OCI-LY1 (cell line): ENCODE measurements at regions not wholly inside any gene's neighbourhood (a gene's known extent, or its start where the extent isn't known, plus 50 kb on each side); places are given as distances from the start of the nearest gene placed in this dataset.

Experiments used
- H2AFZ ChIP-seq: fragments of 200-600 bp; sonication (generic), shearing (Covaris generic); 2 replicates; pipeline ENCODE4 v1.6.0; 2014; ENCODE audit warnings: antibody characterized with exemption, mild to moderate bottlenecking, low read length
- H3F3A ChIP-seq: fragments of 200-600 bp; sonication (generic), shearing (Covaris generic); 2 replicates; pipeline ENCODE4 v1.6.0; 2014; ENCODE audit warnings: mild to moderate bottlenecking, antibody characterized with exemption, low read length, moderate library complexity; ENCODE audit not compliant: insufficient read depth
- H3K27ac ChIP-seq: fragments of 200-600 bp; sonication (generic); 2 replicates; pipeline ENCODE4 v1.5.1; 2014; ENCODE audit warnings: low read length, mixed run types, mild to moderate bottlenecking, low read depth; ENCODE audit not compliant: poor library complexity, severe bottlenecking
- H3K27me3 ChIP-seq: fragments of 200-600 bp; sonication (generic); 2 replicates; pipeline ENCODE4 v1.6.0; 2014; ENCODE audit warnings: antibody characterized with exemption, mild to moderate bottlenecking, low read length, moderate library complexity; ENCODE audit not compliant: insufficient read depth
- H3K36me3 ChIP-seq: fragments of 200-600 bp; sonication (generic); 2 replicates; pipeline ENCODE4 v1.6.1; 2014; ENCODE audit warnings: mild to moderate bottlenecking, antibody characterized with exemption, low read length, moderate library complexity, mixed read lengths; ENCODE audit not compliant: insufficient read depth
- H3K4me1 ChIP-seq: fragments of 200-600 bp; sonication (generic); 2 replicates; pipeline ENCODE4 v1.5.1; 2014; ENCODE audit warnings: mild to moderate bottlenecking, low read length, moderate library complexity; ENCODE audit not compliant: insufficient read depth, severe bottlenecking
- H3K4me2 ChIP-seq: fragments of 200-600 bp; sonication (generic), shearing (Covaris generic); 2 replicates; pipeline ENCODE4 v1.6.1; 2014; ENCODE audit warnings: low read length
- H3K4me3 ChIP-seq: fragments of 200-600 bp; sonication (generic); 2 replicates; pipeline ENCODE4 v1.5.1; 2014; ENCODE audit warnings: low read length, low read depth, mild to moderate bottlenecking, mixed read lengths; ENCODE audit not compliant: poor library complexity, severe bottlenecking
- H3K79me2 ChIP-seq: fragments of 200-600 bp; shearing (Covaris generic); 2 replicates; pipeline ENCODE4 v1.6.1; 2016; ENCODE audit warnings: mixed run types, low read length, mixed read lengths; ENCODE audit not compliant: insufficient read depth
- H3K9ac ChIP-seq: fragments of 200-600 bp; sonication (generic), shearing (Covaris generic); 2 replicates; pipeline ENCODE4 v1.6.1; 2014; ENCODE audit warnings: mild to moderate bottlenecking, low read length, mixed read lengths
- H3K9me2 ChIP-seq: fragments of 200-600 bp; sonication (generic), shearing (Covaris generic); 2 replicates; pipeline ENCODE4 v1.6.1; 2014; ENCODE audit warnings: low read depth, mild to moderate bottlenecking, low read length, mixed read lengths
- H3K9me3 ChIP-seq: fragments of 200-600 bp; shearing (Covaris generic); 2 replicates; pipeline ENCODE4 v1.6.1; 2014; ENCODE audit warnings: low read length, mixed read lengths
- H4K20me1 ChIP-seq: fragments of 200-600 bp; sonication (generic), shearing (Covaris generic); 2 replicates; pipeline ENCODE4 v1.6.0; 2016; ENCODE audit warnings: mild to moderate bottlenecking, low read length; ENCODE audit not compliant: insufficient read depth
- EZH2 ChIP-seq: fragments of 200-600 bp; sonication (generic), shearing (Covaris generic); IDR thresholded peaks from 2 replicates; pipeline ENCODE4 v1.8.0; 2017; ENCODE audit warnings: borderline replicate concordance, mixed run types, mild to moderate bottlenecking, antibody characterized with exemption, low read length, moderate library complexity, mixed read lengths
- TF ChIP-seq, protein P1 (sequence below): fragments of 200-600 bp; sonication (generic), shearing (Covaris generic); IDR thresholded peaks from 2 replicates; pipeline ENCODE4 v1.5.1; 2017; ENCODE audit warnings: mild to moderate bottlenecking, antibody characterized with exemption, low read length, moderate library complexity, mixed read lengths

DNA sequence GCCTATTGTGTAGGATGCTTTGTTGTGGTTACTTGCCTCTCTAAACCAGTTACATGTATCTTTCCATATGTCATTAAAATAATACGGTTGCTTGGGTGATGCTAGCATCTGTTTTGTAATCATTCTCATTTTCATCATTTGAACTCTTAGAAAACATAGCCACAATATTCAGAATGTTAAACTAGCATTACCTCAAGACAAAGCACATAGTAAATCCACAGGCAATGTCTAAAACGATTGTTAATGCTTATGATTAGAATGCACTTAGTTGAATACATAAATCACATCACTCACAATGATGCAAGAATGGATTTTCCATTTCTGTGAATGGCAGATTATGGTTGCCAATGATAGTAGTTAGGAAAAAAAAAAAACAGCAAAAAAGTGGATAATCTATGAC is 110.0 kb upstream of the NAALADL2 start:
- Histone ChIP-seq H3K4me1 (no peaks in the 10 kb centered on the region), H3K9me2 (no peaks in the 10 kb centered on the region)

DNA sequence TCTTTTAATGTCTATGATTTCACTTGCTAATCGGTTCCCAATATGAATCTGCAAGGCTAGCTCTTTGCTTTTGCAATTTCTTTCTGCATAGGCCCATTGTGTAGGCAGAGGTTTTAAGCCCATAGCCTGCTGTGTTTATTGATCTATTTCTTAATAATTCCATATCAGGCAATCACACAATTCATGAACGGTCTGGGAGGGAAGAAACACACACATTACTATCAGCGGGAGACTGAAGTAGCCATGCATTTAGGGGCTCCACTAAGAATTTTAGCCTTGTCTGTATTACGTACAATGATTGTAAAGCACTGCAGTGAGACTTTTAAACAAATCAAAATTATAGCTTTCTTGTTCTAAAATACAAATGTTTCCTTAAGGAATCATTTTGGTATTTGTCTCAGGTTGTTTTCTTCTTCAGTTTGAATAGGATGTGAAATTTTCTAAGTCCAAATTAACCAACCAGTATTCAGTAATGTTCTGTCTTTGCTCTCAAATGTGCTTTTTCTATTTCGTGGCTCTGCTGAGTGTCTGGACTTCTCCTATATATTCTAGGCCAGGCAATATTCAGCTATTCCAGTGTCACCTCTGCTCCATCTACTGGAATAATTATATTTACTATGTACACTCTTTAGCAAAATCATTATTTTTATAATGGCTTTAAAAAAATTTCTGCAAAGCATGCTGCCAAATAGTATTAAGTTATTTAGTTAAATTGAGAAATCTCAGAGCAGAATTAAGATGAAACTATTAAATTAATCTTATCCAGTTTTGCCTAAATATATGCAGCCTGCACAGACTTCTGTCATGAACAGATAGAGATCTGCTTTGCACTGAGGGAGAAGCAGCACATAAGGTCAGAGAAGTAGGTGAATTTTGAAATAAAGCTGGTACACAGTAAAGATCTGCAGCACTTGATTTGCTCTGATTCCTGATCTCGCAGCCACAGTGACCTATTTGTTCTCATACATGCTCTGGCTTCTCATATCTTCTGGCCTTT is 103.0 kb upstream of the NAALADL2 start:
- Histone ChIP-seq H3K27me3 (no peaks in the 10 kb centered on the region), H3K9me2 (no peaks in the 10 kb centered on the region), H2AFZ (no peak overlapping the region), H3F3A (no peaks in the 10 kb centered on the region), H3K4me2 (no peak overlapping the region), H3K27ac (no peak overlapping the region), H4K20me1 (no peaks in the 10 kb centered on the region), H3K36me3 (no peaks in the 10 kb centered on the region), H3K9me3 (no peaks in the 10 kb centered on the region), H3K4me1 (no peaks in the 10 kb centered on the region), H3K4me3 (no peak overlapping the region), H3K9ac (no peak overlapping the region), H3K79me2 (no peaks in the 10 kb centered on the region)
- TF ChIP-seq, protein P1, sequence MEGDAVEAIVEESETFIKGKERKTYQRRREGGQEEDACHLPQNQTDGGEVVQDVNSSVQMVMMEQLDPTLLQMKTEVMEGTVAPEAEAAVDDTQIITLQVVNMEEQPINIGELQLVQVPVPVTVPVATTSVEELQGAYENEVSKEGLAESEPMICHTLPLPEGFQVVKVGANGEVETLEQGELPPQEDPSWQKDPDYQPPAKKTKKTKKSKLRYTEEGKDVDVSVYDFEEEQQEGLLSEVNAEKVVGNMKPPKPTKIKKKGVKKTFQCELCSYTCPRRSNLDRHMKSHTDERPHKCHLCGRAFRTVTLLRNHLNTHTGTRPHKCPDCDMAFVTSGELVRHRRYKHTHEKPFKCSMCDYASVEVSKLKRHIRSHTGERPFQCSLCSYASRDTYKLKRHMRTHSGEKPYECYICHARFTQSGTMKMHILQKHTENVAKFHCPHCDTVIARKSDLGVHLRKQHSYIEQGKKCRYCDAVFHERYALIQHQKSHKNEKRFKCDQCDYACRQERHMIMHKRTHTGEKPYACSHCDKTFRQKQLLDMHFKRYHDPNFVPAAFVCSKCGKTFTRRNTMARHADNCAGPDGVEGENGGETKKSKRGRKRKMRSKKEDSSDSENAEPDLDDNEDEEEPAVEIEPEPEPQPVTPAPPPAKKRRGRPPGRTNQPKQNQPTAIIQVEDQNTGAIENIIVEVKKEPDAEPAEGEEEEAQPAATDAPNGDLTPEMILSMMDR: no peak
- no peak for TF ChIP-seq EZH2

More for the DNA sequence above, 110.0 kb upstream of the NAALADL2 start:
- Histone ChIP-seq H3K4me2 (no peak overlapping the region), H3K9ac (no peak overlapping the region), H2AFZ (no peak overlapping the region), H3F3A (no peaks in the 10 kb centered on the region), H3K27me3 (no peaks in the 10 kb centered on the region), H3K79me2 (no peaks in the 10 kb centered on the region), H3K27ac (no peak overlapping the region), H3K4me3 (no peak overlapping the region), H3K9me3 (no peaks in the 10 kb centered on the region), H4K20me1 (no peaks in the 10 kb centered on the region), H3K36me3 (no peaks in the 10 kb centered on the region)
- TF ChIP-seq, protein P1: no peak
- no peak for TF ChIP-seq EZH2

DNA sequence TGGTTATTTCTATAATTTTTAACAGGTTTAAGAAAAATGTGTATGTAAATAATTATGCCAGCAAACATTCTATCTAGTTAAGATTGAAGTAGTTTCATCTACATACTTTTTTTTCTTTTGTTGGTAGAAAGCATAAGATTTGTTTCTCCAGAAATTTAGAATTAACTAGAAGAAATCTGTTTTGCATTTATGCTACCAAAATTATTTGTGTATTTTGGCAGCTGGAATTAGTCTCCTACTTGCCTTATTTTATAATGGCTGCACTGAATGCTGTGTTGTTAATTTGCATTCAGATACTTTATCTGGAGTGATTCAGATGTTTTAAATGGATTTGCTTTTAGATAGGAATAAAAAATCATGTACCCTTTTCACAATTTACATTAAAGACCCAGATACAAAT is 100.2 kb upstream of the NAALADL2 start:
- H3K36me3 ChIP-seq: no peaks in the 10 kb centered on the region

More for the DNA sequence above, 100.2 kb upstream of the NAALADL2 start:
- no peaks in the 10 kb centered on the region for H3K4me1 ChIP-seq
- no peak for TF ChIP-seq EZH2
- TF ChIP-seq, protein P1: no peak
- no peaks in the 10 kb centered on the region for H3F3A ChIP-seq
- H4K20me1 ChIP-seq: no peaks in the 10 kb centered on the region
- no peak overlapping the region for H2AFZ ChIP-seq
- H3K4me2 ChIP-seq: no peak overlapping the region
- no peak overlapping the region for H3K9ac ChIP-seq
- no peaks in the 10 kb centered on the region for H3K79me2 ChIP-seq
- H3K9me3 ChIP-seq: no peaks in the 10 kb centered on the region
- H3K4me3 ChIP-seq: no peak overlapping the region
- H3K27me3 ChIP-seq: no peaks in the 10 kb centered on the region
- no peak overlapping the region for H3K27ac ChIP-seq
- H3K9me2 ChIP-seq: no peaks in the 10 kb centered on the region
